H9 (cell line): ENCODE measurements at regions not wholly inside any gene's neighbourhood (a gene's known extent, or its start where the extent isn't known, plus 50 kb on each side); places are given as distances from the start of the nearest gene placed in this dataset.

Source experiments
- DNase-seq: peaks from one replicate; pipeline ENCODE4 v3.0.0-alpha.2; 2017
- H2AFZ ChIP-seq: one replicate; pipeline ENCODE4 v1.6.1; 2013; ENCODE audit warnings: mild to moderate bottlenecking, low read length, control low read depth, moderate library complexity
- H2AK5ac ChIP-seq: 2 replicates; pipeline ENCODE4 v1.6.1; 2013; ENCODE audit warnings: low read length, control low read depth, mixed read lengths; ENCODE audit not compliant: insufficient read length
- H2BK120ac ChIP-seq: one replicate; pipeline ENCODE4 v1.6.1; 2013; ENCODE audit warnings: low read depth, mild to moderate bottlenecking, low read length, control low read depth, inconsistent platforms; ENCODE audit not compliant: poor library complexity, severe bottlenecking
- H2BK12ac ChIP-seq: 2 replicates; pipeline ENCODE4 v1.6.1; 2013; ENCODE audit warnings: low read length, control low read depth, mixed read lengths, low read depth; ENCODE audit not compliant: insufficient read length
- H2BK15ac ChIP-seq: 2 replicates; pipeline ENCODE4 v1.6.1; 2013; ENCODE audit warnings: low read depth, low read length, control low read depth
- H2BK20ac ChIP-seq: one replicate; pipeline ENCODE4 v1.6.1; 2013; ENCODE audit warnings: low read depth, mild to moderate bottlenecking, low read length, control low read depth, inconsistent platforms; ENCODE audit not compliant: poor library complexity, severe bottlenecking
- H2BK5ac ChIP-seq: 2 replicates; pipeline ENCODE4 v1.6.1; 2013; ENCODE audit warnings: low read length, control low read depth, mixed read lengths; ENCODE audit not compliant: insufficient read length
- H3K14ac ChIP-seq: 2 replicates; pipeline ENCODE4 v1.6.1; 2013; ENCODE audit warnings: low read length, control low read depth; ENCODE audit not compliant: insufficient read depth
- H3K18ac ChIP-seq: 2 replicates; pipeline ENCODE4 v1.6.1; 2013; ENCODE audit warnings: low read depth, mild to moderate bottlenecking, mixed read lengths, low read length, control low read depth; ENCODE audit not compliant: insufficient read length
- H3K23ac ChIP-seq: 2 replicates; pipeline ENCODE4 v1.6.1; 2013; ENCODE audit warnings: low read length, control low read depth, mixed read lengths, low read depth; ENCODE audit not compliant: insufficient read length
- H3K23me2 ChIP-seq: 2 replicates; pipeline ENCODE4 v1.6.1; 2013; ENCODE audit warnings: low read depth, mild to moderate bottlenecking, mixed read lengths, low read length, control low read depth; ENCODE audit not compliant: insufficient read length, poor library complexity, severe bottlenecking
- H3K27ac ChIP-seq: 2 replicates; pipeline ENCODE4 v1.5.1; 2013; ENCODE audit warnings: low read length, control low read depth, mixed read lengths, low read depth; ENCODE audit not compliant: insufficient read length
- H3K27me3 ChIP-seq: 2 replicates; pipeline ENCODE4 v1.6.1; 2013; ENCODE audit warnings: low read length, control low read depth, inconsistent platforms; ENCODE audit not compliant: insufficient read depth
- H3K4ac ChIP-seq: 2 replicates; pipeline ENCODE4 v1.6.1; 2013; ENCODE audit warnings: low read depth, mild to moderate bottlenecking, control low read depth, inconsistent platforms, low read length, moderate library complexity
- H3K4me1 ChIP-seq: 2 replicates; pipeline ENCODE4 v1.6.1; 2013; ENCODE audit warnings: low read length, control low read depth, inconsistent platforms; ENCODE audit not compliant: insufficient read depth
- H3K4me2 ChIP-seq: 2 replicates; pipeline ENCODE4 v1.6.1; 2013; ENCODE audit warnings: low read length, control low read depth, mixed read lengths; ENCODE audit not compliant: insufficient read length, insufficient read depth
- H3K56ac ChIP-seq: 2 replicates; pipeline ENCODE4 v1.6.1; 2013; ENCODE audit warnings: low read depth, mild to moderate bottlenecking, mixed read lengths, low read length, control low read depth; ENCODE audit not compliant: insufficient read length
- H3K79me1 ChIP-seq: 2 replicates; pipeline ENCODE4 v1.6.1; 2013; ENCODE audit warnings: low read depth, mild to moderate bottlenecking, moderate library complexity, low read length, control low read depth, inconsistent platforms; ENCODE audit not compliant: insufficient read depth, poor library complexity, severe bottlenecking
- H3K79me2 ChIP-seq: 2 replicates; pipeline ENCODE4 v1.6.1; 2013; ENCODE audit warnings: low read length, control low read depth, inconsistent platforms; ENCODE audit not compliant: insufficient read depth
- H3K9ac ChIP-seq: 2 replicates; pipeline ENCODE4 v1.6.1; 2013; ENCODE audit warnings: low read length, control low read depth, mixed read lengths; ENCODE audit not compliant: insufficient read length; ENCODE audit errors: extremely low read depth
- H3K9me3 ChIP-seq: one replicate; pipeline ENCODE4 v1.6.1; 2013; ENCODE audit warnings: low read depth, low read length, inconsistent platforms; ENCODE audit not compliant: control insufficient read depth
- H3T11ph ChIP-seq: one replicate; pipeline ENCODE4 v1.6.1; 2013; ENCODE audit warnings: mild to moderate bottlenecking, low read length, control low read depth, inconsistent platforms
- H4K20me1 ChIP-seq: one replicate; pipeline ENCODE4 v1.6.1; 2013; ENCODE audit not compliant: control insufficient read depth, insufficient read length, insufficient read depth
- H4K5ac ChIP-seq: 2 replicates; pipeline ENCODE4 v1.6.1; 2013; ENCODE audit warnings: low read depth, mild to moderate bottlenecking, mixed read lengths, low read length, control low read depth; ENCODE audit not compliant: insufficient read length
- H4K8ac ChIP-seq: replicated peaks from 2 replicates; pipeline ENCODE4 v1.6.1; 2013; ENCODE audit warnings: low read length, control low read depth, mixed read lengths, low read depth; ENCODE audit not compliant: insufficient read length
- H4K91ac ChIP-seq: 2 replicates; pipeline ENCODE4 v1.6.1; 2013; ENCODE audit warnings: low read depth, mild to moderate bottlenecking, moderate library complexity, mixed read lengths, low read length, control low read depth; ENCODE audit not compliant: insufficient read length
- H3K27ac Mint-ChIP-seq, 3 experiments: 2 replicates in 2 of 3; 3 replicates in 1 of 3; pipeline ENCODE4 v1.8.0; 2020 to 2021; ENCODE audit warnings: mixed read lengths in 3 of 3, mild to moderate bottlenecking in 1 of 3, moderate library complexity in 1 of 3
- H3K27me3 Mint-ChIP-seq: 2 replicates; pipeline ENCODE4 v1.8.0; 2021; ENCODE audit warnings: low read depth, mild to moderate bottlenecking, moderate library complexity, mixed read lengths
- H3K36me3 Mint-ChIP-seq, 3 experiments: 2 replicates in 2 of 3; 3 replicates in 1 of 3; pipeline ENCODE4 v1.8.0; 2020 to 2021; ENCODE audit warnings: low read depth in 3 of 3, mixed read lengths in 3 of 3; ENCODE audit not compliant: insufficient read depth in 1 of 3
- H3K4me1 Mint-ChIP-seq, 2 experiments: 2 replicates each; pipeline ENCODE4 v1.8.0; 2020; ENCODE audit warnings: mixed read lengths in 2 of 2
- H3K4me3 Mint-ChIP-seq, 2 experiments: 2 replicates in 1 of 2; 3 replicates in 1 of 2; pipeline ENCODE4 v1.8.0; 2020 to 2021; ENCODE audit warnings: mild to moderate bottlenecking in 2 of 2, mixed read lengths in 2 of 2, moderate library complexity in 1 of 2
- H3K9me3 Mint-ChIP-seq, 2 experiments: 2 replicates in 1 of 2; 3 replicates in 1 of 2; pipeline ENCODE4 v1.8.0; 2020; ENCODE audit warnings: mild to moderate bottlenecking in 2 of 2, mixed read lengths in 2 of 2, moderate library complexity in 1 of 2
- WGBS: extraction: QIAGEN DNeasy Blood & Tissue Kit; methylation state at CpG from one replicate; pipeline ENCODE4 v1.1.7; 2013; ENCODE audit warnings: missing lambda C conversion rate, low lambda C conversion rate, mixed read lengths; ENCODE audit not compliant: insufficient read length; ENCODE audit errors: extremely low coverage; 5-methylcytosine and 5-hydroxymethylcytosine counted together
- TF ChIP-seq, protein P1 (sequence below): fragments of 200-600 bp; sonication (generic); conservative IDR thresholded peaks from 3 replicates; pipeline ENCODE4 v1.8.0; 2021; ENCODE audit warnings: antibody characterized with exemption, mild to moderate bottlenecking

DNA sequence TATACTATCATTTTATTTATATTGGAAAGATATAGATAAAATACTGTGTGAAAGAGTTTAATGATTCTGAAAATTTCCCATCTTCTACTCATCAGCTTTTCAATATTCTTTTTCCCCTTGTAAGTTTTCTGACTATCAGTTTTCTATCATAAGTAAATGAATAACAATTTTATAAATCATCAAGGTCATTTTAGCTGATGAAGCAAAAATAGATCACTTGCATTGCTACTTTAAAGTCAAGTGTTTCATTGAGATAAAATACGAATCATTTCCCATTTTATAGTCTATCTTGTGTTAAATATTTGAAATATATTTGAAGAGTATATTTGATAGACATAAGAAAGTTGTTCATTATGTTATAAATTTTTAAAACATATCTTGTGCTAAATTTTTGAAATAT lies 811.0 kb upstream of the GALNTL6 start:
- no peaks in the 10 kb centered on the region for H4K20me1 ChIP-seq
- no peak overlapping the region for H3K4me2 ChIP-seq
- no peak overlapping the region for H2BK12ac ChIP-seq

More for the DNA sequence above, 811.0 kb upstream of the GALNTL6 start:
- Histone ChIP-seq H3K4me1 (no peaks in the 10 kb centered on the region), H4K5ac (no peak overlapping the region), H3K56ac (no peak overlapping the region), H3K9ac (no peak overlapping the region), H2AK5ac (no peak overlapping the region), H4K8ac (no peak overlapping the region), H3K23me2 (no peaks in the 10 kb centered on the region), H2BK15ac (no peak overlapping the region), H3K9me3 (no peaks in the 10 kb centered on the region), H3K79me2 (no peaks in the 10 kb centered on the region), H2BK20ac (no peak overlapping the region), H3K18ac (no peak overlapping the region), H2AFZ (no peak overlapping the region), H3K27me3 (no peaks in the 10 kb centered on the region), H2BK120ac (no peak overlapping the region), H2BK5ac (no peak overlapping the region), H3K4ac (no peak overlapping the region), H3K27ac (no peak overlapping the region), H4K91ac (no peak overlapping the region), H3K23ac (no peak overlapping the region), H3K79me1 (no peaks in the 10 kb centered on the region), H3K14ac (no peak overlapping the region), H3T11ph (no peak overlapping the region)
- no peak for DNase-seq
- no CpG with 5 or more reads among the region's 1 CpG for WGBS
- H3K27ac Mint-ChIP-seq = no peak overlapping the region
- no peaks in the 10 kb centered on the region; a peak in 1 of 7 replicates for H3K36me3 Mint-ChIP-seq
- no peaks in the 10 kb centered on the region; a peak in 1 of 5 replicates for H3K9me3 Mint-ChIP-seq
- H3K27me3 Mint-ChIP-seq = no peaks in the 10 kb centered on the region
- TF ChIP-seq, protein P1, sequence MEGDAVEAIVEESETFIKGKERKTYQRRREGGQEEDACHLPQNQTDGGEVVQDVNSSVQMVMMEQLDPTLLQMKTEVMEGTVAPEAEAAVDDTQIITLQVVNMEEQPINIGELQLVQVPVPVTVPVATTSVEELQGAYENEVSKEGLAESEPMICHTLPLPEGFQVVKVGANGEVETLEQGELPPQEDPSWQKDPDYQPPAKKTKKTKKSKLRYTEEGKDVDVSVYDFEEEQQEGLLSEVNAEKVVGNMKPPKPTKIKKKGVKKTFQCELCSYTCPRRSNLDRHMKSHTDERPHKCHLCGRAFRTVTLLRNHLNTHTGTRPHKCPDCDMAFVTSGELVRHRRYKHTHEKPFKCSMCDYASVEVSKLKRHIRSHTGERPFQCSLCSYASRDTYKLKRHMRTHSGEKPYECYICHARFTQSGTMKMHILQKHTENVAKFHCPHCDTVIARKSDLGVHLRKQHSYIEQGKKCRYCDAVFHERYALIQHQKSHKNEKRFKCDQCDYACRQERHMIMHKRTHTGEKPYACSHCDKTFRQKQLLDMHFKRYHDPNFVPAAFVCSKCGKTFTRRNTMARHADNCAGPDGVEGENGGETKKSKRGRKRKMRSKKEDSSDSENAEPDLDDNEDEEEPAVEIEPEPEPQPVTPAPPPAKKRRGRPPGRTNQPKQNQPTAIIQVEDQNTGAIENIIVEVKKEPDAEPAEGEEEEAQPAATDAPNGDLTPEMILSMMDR = no peak
- no peak overlapping the region for H3K4me3 Mint-ChIP-seq
- H3K4me1 Mint-ChIP-seq = no peaks in the 10 kb centered on the region
